ENCODE measurements at regions not wholly inside any gene's neighbourhood (a gene's known extent, or its start where the extent isn't known, plus 50 kb on each side); places are given as distances from the start of the nearest gene placed in this dataset.
A peak's percentile ranks its signal among the peaks of the same experiment; 100 is the strongest.

DNA sequence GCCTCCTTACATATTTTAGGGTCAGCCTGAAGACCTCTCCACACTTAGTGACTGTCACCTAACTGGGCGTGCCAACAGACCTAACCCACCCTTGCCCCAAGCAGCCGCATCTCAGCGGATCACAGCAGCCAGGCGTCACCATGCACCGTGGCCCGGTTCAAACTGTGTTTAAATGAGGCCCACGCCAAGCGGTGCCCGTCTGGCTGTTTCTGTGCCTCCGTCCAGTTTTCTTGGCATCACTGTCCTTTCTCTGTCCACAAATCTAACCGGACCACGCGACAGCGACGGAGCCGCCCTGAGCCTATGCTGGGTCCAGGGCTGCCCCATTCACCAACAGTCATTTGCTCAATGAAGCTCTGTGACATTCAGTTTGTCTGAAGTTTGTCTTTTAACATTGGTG is 393.3 kb downstream of the THBS2 start:
- TF ChIP-seq GATA3 (IDR thresholded peaks at IDR 0.05; ENCODE audit: low read depth, low read length) (no peak), GATA2 (IDR thresholded peaks at IDR 0.05; ENCODE audit: low read depth, low read length) (no peak)

DNA sequence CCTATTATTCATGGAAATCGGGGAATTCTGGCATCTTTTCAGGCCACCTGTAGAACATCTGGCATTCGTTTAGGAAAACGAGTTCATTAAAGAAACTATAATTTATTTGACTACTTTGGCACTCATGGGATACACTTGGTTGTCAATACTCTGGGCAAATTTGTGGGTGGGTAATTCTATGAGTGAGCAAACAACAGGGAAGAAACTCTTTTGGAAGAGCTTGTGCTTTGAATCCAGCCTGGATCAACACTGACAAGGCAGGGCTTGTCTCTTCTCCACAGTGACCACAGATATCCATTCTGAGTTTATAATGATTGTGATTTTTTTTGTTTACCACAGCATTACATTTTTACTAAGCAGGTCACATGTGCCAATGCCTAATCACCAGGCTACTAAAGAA is 394.7 kb downstream of the THBS2 start:
- TF ChIP-seq GATA3 (IDR thresholded peaks at IDR 0.05; ENCODE audit: low read depth, low read length) (no peak), GATA2 (IDR thresholded peaks at IDR 0.05; ENCODE audit: low read depth, low read length) (no peak)

DNA sequence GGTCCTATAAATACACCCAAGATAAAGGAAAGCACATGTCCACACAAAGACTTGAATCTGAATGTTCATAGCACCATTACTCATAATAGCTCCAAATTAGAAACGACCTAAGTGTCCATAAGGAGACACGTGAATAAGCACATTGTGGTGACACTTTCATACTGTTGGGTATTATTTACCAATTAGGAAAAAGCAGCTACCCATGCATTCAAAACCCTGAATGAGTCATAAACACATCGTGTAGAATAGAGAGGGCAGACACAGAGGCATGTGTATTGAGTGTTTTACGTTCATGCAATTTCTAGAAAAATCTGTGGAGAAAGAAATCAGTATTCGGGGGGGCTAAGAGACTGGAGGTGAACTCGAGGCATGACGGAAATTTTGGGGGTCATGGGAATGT is 396.7 kb downstream of the THBS2 start:
- TF ChIP-seq GATA3 (IDR thresholded peaks at IDR 0.05; ENCODE audit: low read depth, low read length) (no peak), GATA2 (IDR thresholded peaks at IDR 0.05; ENCODE audit: low read depth, low read length) (no peak)

DNA sequence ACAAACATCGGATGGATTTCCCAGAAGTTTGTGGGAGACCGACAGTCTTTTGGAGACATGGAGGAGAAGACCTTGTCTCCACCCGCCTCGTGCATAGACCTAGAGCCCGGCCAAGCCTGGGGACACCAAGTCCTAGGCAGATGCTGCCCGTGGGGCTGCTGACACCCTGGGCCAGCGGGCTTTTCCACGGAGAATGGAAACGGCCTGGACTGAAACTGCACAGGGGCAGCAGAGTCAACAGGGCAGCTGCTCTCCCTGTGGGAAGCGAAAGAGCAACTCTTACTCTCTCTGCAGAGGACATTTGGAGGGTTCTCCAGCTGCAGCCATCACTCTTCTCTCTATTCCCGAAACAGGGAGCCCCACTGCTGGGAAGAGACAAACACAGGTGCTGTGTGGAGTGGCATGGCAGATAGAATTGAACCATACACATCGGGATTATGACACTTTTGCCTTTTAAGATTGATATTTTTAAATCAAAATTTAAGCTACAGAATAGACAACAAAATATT is 401.2 kb downstream of the THBS2 start:
- no peak for TF ChIP-seq GATA2 (IDR thresholded peaks at IDR 0.05; ENCODE audit: low read depth, low read length)
- no peak for TF ChIP-seq GATA3 (IDR thresholded peaks at IDR 0.05; ENCODE audit: low read depth, low read length)

DNA sequence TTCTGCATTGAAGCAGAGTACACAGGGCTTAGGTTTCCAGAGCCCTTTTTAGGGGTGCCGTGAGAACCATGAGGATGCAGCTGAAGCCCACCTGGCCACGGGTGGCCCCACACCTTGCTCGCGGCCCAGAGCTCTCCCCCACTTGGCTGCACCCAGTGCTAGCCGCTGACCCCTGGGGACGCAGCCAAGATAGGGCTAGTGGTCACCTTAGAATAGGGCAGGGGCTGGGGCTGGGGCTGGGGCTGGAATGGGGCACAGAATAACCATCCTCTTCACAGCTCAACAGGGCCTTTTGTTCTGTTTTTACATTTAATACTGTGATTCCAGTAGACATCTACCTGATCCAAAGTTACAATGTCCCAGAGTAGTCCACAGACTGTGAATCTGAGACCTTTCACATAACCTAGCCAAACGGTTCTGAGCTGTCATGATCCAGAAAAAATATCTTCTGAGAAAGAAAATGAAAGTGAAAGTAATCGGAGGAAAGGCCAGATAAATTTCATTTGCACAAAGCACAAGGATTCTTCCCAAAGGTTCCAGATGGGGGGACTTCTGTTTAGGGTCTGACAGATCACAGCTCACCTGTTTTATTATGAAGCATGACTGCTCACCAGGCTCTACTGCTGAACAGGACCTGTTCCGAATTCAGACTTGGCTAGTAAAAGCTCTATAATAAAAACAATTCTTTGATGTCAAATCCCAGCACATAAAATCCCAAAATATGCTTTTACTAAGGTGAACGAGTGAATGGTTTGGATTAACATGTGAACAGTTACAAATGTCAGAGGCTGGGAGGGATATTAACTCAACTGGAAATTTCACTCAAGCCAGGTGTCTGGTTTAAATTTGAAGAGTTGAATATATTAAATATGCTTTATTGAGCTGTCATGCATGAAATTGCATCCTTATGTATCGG is 401.9 kb downstream of the THBS2 start:
- TF ChIP-seq GATA2 (IDR thresholded peaks at IDR 0.05; ENCODE audit: low read depth, low read length) = no peak
- TF ChIP-seq GATA3 (IDR thresholded peaks at IDR 0.05; ENCODE audit: low read depth, low read length) = no peak

DNA sequence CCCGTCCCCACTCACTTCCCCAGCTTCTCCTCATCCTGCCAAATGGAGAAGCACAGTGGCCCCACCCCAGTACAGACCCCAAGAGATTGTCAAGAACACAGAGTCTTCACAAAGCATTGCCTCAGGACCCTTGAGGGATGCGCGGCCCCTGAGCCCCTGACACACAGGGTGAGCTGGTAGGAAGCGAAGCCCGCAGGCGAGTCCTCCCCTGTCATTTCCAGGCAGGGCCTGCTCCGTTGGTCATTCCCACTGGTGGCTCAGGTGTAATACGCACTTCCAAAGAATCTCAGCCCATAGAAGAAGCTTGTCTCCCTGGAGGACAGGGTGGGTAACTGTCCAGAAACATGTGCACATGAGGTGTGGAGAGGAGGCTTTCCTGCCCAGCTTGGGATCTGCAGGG is 404.2 kb downstream of the THBS2 start:
- TF ChIP-seq GATA3 (IDR thresholded peaks at IDR 0.05; ENCODE audit: low read depth, low read length) (no peak), GATA2 (IDR thresholded peaks at IDR 0.05; ENCODE audit: low read depth, low read length) (no peak)

DNA sequence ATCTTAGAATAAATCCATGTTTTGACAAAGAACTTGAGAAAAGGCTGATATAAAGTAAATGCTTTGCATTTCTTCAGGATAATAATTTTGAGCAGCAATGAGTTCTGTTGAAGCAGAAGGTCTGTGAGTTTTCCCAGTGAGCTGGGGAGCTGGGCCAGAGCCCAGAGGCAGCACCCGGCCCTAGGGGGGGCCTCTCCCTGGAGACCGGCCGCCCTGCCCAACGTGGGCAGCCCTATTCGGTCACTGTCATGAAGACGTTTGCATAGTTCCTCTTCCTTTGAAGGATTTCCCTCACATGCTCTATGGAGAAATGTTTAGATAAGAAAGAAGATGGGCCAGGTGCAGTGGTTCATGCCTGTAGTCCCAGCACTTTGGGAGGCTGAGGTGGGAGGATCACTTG is 404.8 kb downstream of the THBS2 start:
- no peak for TF ChIP-seq GATA3 (IDR thresholded peaks at IDR 0.05; ENCODE audit: low read depth, low read length)
- no peak for TF ChIP-seq GATA2 (IDR thresholded peaks at IDR 0.05; ENCODE audit: low read depth, low read length)

DNA sequence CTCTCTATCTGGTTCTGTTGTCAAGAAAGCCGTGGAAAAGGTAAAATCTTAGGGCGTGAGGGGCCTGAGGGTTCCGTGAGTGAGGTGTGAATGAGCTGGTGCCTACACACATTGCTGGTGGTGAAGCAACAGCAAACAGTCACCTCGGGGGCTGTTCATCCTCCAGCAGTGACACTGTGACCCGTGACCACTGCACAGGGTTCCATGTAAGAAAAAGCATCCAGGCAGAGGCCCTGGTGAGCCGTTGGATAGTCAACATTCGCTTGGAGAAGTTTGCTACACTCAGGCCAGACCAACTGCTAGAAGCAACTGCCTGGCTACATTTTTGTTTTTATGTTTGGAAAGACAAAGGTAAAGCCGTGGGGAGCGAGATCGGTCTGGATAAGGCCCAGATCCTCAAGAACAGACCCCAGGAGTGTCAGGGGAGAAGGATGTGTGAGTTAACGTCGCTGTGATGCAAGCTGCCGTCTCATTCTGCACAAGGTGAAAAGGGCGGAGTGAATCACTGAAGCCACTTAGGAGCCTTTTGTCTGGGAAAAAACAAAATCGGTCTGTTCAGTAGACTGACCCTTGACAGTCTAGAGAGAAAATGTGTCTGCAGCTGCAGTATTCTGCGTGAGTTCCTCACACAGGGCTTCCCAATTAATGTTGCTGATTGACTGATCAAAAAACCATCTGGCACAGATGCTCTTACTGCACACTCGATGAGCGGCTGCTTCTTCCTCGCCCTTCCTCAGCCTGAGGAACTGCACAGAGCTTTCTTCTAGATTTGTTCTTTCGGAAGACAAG is 404.0 kb downstream of the SMOC2 start:
- TF ChIP-seq GATA3 (IDR thresholded peaks at IDR 0.05; ENCODE audit: low read depth, low read length) (no peak), GATA2 (IDR thresholded peaks at IDR 0.05; ENCODE audit: low read depth, low read length) (no peak)

DNA sequence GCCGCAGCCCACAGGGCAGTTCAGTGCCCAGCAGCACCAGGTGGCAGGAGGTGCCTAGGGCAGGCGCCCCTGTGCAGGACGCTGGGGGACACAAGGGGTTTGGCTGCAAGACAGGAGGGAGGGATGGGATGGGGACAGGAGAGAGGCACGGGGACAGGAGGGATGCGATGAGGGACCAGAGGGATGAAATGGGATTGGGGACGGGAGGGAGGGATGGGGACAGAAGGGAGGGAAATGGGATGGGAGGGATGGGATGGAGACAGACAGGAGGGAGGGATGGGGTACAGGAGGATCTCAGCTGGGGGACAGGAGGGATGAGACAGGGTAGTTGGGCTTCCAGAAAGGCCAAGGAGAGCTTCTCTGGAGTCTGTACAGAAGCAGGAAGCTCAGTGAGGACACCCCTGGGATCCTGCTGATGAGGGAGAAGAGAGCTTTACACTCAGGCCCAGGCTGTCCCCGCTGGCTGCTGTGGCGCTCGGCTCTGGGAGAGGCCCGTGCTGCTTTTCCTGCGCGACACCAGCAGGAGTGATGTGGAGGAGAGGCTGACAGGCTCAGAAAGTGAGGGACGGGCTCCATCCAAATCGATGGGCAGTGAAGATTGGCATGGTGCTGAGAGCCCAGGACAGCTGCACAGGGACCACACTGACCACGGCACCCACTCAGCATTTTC is 400.8 kb downstream of the SMOC2 start:
- TF ChIP-seq GATA3 (IDR thresholded peaks at IDR 0.05; ENCODE audit: low read depth, low read length) = no peak
- TF ChIP-seq GATA2 (IDR thresholded peaks at IDR 0.05; ENCODE audit: low read depth, low read length) = no peak

DNA sequence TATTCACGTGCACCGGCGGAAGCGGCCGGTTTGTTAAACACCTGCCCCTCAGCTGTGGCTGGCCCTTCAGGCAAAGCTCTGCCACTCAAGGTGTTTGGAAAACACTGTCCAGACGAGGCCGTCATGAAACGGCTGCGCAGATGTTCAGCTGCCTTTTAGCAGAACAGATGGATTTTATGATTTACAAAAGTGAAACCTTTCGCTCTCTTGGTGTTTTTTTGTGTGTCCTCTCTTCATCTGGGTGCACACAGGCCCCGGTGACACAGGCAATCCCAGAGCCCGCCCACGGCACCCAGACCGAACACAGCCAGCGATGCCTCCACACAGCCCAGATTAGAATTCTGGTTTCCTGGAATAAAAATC is 397.0 kb downstream of the SMOC2 start:
- TF ChIP-seq GATA2 (IDR thresholded peaks at IDR 0.05; ENCODE audit: low read depth, low read length) (peak; percentile 49; the same call in 1 of the 2 replicates), GATA3 (IDR thresholded peaks at IDR 0.05; ENCODE audit: low read depth, low read length) (no peak)

DNA sequence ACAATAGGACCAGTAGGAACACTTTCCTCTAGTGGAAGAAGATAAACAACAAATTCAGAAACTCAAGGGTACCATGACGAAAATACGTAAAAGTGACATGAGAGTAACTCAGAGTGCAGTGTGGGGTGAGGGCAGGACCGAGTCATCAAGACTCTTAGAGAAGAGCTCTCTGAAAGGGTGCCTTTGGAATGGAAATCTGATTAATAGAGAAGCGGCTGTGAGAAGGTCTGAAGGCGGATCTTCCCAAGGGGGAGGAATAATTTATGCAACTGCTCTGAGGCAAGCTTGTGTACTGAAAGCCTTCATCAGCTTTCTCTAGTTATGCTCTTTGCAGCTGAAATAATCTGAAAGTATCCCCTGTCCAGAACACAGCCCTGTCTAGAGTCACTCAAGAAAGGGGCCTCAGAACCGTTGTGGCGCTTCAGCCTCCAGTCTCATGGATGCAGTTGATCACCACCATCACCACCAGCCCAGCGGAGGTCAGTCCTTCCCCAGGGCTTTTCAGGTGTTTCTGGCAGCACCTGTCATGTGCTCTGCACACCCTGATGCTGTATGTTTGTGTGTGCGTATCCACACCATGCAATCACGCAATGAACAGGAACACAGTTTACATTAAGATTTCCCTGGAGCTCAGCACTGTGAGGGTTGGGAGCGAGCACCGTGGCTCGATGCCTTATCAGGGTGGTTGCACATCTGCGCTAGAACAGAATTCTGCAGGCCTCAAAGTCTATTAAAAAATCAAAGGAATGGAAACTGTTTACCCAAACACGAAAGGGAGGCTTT is 396.5 kb downstream of the SMOC2 start:
- no peak for TF ChIP-seq GATA2 (IDR thresholded peaks at IDR 0.05; ENCODE audit: low read depth, low read length)
- TF ChIP-seq GATA3 (IDR thresholded peaks at IDR 0.05; ENCODE audit: low read depth, low read length) = no peak

DNA sequence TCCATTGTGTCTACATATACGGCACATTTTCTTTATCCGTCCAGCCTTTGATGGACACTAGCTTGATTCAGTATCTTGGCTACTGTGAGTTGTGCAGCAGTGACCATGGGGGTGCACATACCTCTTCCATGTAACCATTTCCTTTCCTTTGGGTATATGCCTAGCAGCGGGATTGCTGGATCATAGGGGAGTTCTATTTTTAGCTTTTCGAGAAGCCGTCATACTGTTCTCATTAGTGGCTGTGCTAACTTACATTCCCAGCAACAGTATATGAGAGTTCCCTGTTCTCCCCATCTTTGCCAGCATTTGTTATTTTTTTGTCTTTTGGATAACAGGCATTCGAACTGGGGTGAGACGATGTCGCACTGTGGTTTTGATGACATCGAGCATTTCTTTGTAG is 395.0 kb downstream of the SMOC2 start:
- TF ChIP-seq GATA3 (IDR thresholded peaks at IDR 0.05; ENCODE audit: low read depth, low read length) (no peak), GATA2 (IDR thresholded peaks at IDR 0.05; ENCODE audit: low read depth, low read length) (no peak)

DNA sequence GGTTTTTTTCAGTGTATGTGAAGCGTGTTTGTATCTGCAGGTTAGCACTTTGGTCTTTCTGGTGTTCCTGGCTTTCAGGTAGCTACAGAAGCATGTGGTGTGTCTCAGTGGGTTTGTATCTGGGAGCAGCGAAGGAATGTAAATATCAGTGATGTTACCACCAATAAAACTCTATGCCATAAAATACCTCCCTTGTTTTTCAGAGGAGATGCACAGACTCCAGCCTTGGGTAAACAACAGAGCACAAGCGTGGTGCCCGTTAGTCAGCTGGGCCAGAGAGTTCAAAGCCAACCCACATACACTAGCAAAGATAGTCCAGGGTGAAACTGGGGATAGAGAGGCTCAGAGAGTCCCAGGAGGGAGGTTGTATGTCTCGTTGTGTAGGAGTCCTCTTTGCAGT is 393.8 kb downstream of the SMOC2 start:
- no peak for TF ChIP-seq GATA2 (IDR thresholded peaks at IDR 0.05; ENCODE audit: low read depth, low read length)

Data from SH-SY5Y (cell line).